Retinal pigment epithelial cell (primary cell): ENCODE measurements at regions not wholly inside any gene's neighbourhood (a gene's known extent, or its start where the extent isn't known, plus 50 kb on each side); places are given as distances from the start of the nearest gene placed in this dataset.

Source experiments
- DNase-seq: peaks from one replicate; pipeline ENCODE4 v3.0.0-alpha.2; 2010; ENCODE audit warnings: low read depth
- H3K4me3 ChIP-seq: 2 replicates; pipeline ENCODE4 v1.5.1; 2011; ENCODE audit warnings: mild to moderate bottlenecking, low read length, control low read depth, moderate library complexity
- TF ChIP-seq, protein P1 (sequence below): conservative IDR thresholded peaks from 2 replicates; pipeline ENCODE4 v1.5.1; 2011; ENCODE audit warnings: low read depth, low read length, control low read depth, inconsistent platforms

GRCh38 chr11:13104619-13105236, 95.6 kb downstream of the RASSF10 start:
- no peak overlapping the region for H3K4me3 ChIP-seq
- no peak for DNase-seq
- TF ChIP-seq, protein P1, sequence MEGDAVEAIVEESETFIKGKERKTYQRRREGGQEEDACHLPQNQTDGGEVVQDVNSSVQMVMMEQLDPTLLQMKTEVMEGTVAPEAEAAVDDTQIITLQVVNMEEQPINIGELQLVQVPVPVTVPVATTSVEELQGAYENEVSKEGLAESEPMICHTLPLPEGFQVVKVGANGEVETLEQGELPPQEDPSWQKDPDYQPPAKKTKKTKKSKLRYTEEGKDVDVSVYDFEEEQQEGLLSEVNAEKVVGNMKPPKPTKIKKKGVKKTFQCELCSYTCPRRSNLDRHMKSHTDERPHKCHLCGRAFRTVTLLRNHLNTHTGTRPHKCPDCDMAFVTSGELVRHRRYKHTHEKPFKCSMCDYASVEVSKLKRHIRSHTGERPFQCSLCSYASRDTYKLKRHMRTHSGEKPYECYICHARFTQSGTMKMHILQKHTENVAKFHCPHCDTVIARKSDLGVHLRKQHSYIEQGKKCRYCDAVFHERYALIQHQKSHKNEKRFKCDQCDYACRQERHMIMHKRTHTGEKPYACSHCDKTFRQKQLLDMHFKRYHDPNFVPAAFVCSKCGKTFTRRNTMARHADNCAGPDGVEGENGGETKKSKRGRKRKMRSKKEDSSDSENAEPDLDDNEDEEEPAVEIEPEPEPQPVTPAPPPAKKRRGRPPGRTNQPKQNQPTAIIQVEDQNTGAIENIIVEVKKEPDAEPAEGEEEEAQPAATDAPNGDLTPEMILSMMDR = no peak

- no peak for DNase-seq
- TF ChIP-seq, protein P1 = no peak
- H3K4me3 ChIP-seq = no peak overlapping the region
Observed at GRCh38 chr11:13105237-13105844, 96.2 kb downstream of the RASSF10 start.

GRCh38 chr11:13107544-13108044, 98.5 kb downstream of the RASSF10 start:
- no peak overlapping the region for H3K4me3 ChIP-seq
- TF ChIP-seq, protein P1 = no peak
- no peak for DNase-seq

- TF ChIP-seq, protein P1 = no peak
- H3K4me3 ChIP-seq = no peak overlapping the region
Observed at GRCh38 chr11:13108416-13108815, 99.3 kb downstream of the RASSF10 start.

DNA sequence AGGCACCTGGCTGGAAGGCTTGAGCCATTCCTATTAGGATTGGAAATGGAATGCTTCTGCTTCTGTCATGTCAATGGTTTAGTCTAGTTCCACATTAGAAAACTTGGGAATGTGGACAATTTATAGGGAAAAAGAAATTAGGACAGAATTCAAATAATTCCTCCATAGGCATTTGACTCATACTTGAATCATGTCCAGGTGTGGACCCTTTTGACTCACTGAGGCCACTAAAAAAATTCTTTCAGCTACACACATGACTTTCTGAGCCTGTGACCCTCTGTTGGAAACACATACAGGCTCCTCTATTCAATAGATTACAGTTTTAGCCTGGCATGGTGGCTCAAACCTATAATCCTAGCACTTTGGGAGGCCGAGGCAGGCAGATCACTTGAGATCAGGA, 100.5 kb downstream of the RASSF10 start:
- no peak overlapping the region for H3K4me3 ChIP-seq
- TF ChIP-seq, protein P1 = no peak
- DNase-seq = no peak

More at GRCh38 chr11:13108416-13108815, 99.3 kb downstream of the RASSF10 start:
- DNase-seq = no peak

DNA sequence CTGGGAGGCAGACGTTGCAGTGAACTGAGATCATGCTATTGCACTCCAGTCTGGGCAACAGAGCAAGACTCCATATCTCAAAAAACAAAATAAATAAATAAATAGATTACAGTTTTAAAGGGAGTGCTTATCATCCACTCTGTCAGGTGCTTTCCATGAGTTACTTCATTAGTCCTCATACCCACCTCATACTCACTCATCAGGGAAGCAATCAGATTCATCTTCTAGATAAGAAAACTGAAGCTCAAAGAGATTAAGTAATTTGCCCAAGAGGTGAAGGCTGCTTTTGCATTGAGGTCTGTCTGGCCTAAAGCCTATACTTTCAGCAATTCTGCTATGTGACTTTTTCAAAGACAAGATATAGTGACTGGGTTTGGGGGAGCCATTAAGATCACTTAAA, 101.0 kb downstream of the RASSF10 start:
- no peak overlapping the region for H3K4me3 ChIP-seq
- DNase-seq = no peak
- TF ChIP-seq, protein P1 = no peak
